ENCODE measurements at regions not wholly inside any gene's neighbourhood (a gene's known extent, or its start where the extent isn't known, plus 50 kb on each side); places are given as distances from the start of the nearest gene placed in this dataset.

- no peak for TF ChIP-seq CTCF (IDR thresholded peaks at IDR 0.05)
- TF ChIP-seq POLR2A (IDR thresholded peaks at IDR 0.05; ENCODE audit: low read depth), result no peak
- TF ChIP-seq POLR2AphosphoS5 (IDR thresholded peaks at IDR 0.05), result no peak
These were observed 60.0 kb upstream of the OTOS start for GRCh38 chr2:240200230-240201051.
